ENCODE measurements at regions not wholly inside any gene's neighbourhood (a gene's known extent, or its start where the extent isn't known, plus 50 kb on each side); places are given as distances from the start of the nearest gene placed in this dataset.

DNA sequence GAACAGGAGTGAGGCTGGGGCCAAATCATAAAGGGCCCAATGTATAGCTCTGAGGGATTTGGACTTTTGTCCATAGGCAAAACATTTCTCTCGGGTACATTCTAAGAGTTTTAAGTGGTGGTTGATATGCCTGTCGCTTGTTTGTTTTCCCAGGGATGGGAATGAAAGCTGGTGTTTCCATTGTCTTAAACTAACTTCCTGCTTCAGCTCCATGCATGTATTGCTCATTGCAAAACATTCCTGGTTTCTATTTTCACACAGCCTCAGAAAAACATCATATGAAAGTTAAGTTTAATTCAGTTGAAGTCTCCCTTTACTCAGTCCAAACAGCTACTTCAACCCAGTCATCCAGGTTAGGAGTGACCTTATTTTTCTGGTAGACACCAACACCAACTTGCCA is 235.0 kb downstream of the ACTL7B start:
- TF ChIP-seq, protein P1, sequence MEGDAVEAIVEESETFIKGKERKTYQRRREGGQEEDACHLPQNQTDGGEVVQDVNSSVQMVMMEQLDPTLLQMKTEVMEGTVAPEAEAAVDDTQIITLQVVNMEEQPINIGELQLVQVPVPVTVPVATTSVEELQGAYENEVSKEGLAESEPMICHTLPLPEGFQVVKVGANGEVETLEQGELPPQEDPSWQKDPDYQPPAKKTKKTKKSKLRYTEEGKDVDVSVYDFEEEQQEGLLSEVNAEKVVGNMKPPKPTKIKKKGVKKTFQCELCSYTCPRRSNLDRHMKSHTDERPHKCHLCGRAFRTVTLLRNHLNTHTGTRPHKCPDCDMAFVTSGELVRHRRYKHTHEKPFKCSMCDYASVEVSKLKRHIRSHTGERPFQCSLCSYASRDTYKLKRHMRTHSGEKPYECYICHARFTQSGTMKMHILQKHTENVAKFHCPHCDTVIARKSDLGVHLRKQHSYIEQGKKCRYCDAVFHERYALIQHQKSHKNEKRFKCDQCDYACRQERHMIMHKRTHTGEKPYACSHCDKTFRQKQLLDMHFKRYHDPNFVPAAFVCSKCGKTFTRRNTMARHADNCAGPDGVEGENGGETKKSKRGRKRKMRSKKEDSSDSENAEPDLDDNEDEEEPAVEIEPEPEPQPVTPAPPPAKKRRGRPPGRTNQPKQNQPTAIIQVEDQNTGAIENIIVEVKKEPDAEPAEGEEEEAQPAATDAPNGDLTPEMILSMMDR (IDR thresholded peaks at IDR 0.05; ENCODE audit: poor library complexity) = no peak
- no peak for TF ChIP-seq EZH2 (IDR thresholded peaks at IDR 0.05; ENCODE audit: borderline replicate concordance)
